HG02981 (cell line): ENCODE measurements at regions not wholly inside any gene's neighbourhood (a gene's known extent, or its start where the extent isn't known, plus 50 kb on each side); places are given as distances from the start of the nearest gene placed in this dataset.

Experiments
- ATAC-seq: cut with Tn5 transposase; IDR thresholded peaks from one replicate; pipeline ENCODE4 v1.9.1; 2021; ENCODE audit warnings: mild to moderate bottlenecking, moderate library complexity; ENCODE audit not compliant: unreplicated experiment

- no peak for ATAC-seq
These were observed 986.3 kb downstream of the TFAP2A start for GRCh38 chr6:9428421-9429172.

GRCh38 chr6:9422138-9422537 is 986.8 kb upstream of the SLC35B3 start:
- ATAC-seq = no peak

- ATAC-seq = no peak
These were observed 985.1 kb upstream of the SLC35B3 start for GRCh38 chr6:9420316-9421015.

GRCh38 chr6:9417400-9417799 is 982.1 kb upstream of the SLC35B3 start:
- ATAC-seq = no peak

- ATAC-seq = peak; percentile 87
These were observed 977.7 kb upstream of the SLC35B3 start for GRCh38 chr6:9412951-9413559.

GRCh38 chr6:9409126-9409525 is 973.8 kb upstream of the SLC35B3 start:
- no peak for ATAC-seq

- no peak for ATAC-seq
These were observed 973.2 kb upstream of the SLC35B3 start for GRCh38 chr6:9408402-9409117.

GRCh38 chr6:9405825-9406224 is 970.5 kb upstream of the SLC35B3 start:
- no peak for ATAC-seq

- ATAC-seq = no peak
These were observed 970.0 kb upstream of the SLC35B3 start for GRCh38 chr6:9405369-9405768.

GRCh38 chr6:9404351-9405146 is 969.2 kb upstream of the SLC35B3 start:
- no peak for ATAC-seq

- ATAC-seq = no peak
These were observed 968.4 kb upstream of the SLC35B3 start for GRCh38 chr6:9403736-9404135.

- ATAC-seq = no peak
These were observed 966.6 kb upstream of the SLC35B3 start for GRCh38 chr6:9401960-9402359.

GRCh38 chr6:9399916-9400315 is 964.6 kb upstream of the SLC35B3 start:
- no peak for ATAC-seq

- no peak for ATAC-seq
These were observed 963.5 kb upstream of the SLC35B3 start for GRCh38 chr6:9398767-9399373.

GRCh38 chr6:9398071-9398766 is 962.9 kb upstream of the SLC35B3 start:
- no peak for ATAC-seq

- no peak for ATAC-seq
These were observed 953.3 kb upstream of the SLC35B3 start for GRCh38 chr6:9388596-9388995.

GRCh38 chr6:9380568-9380967 is 945.2 kb upstream of the SLC35B3 start:
- ATAC-seq = no peak

- ATAC-seq = no peak
These were observed 938.0 kb upstream of the SLC35B3 start for GRCh38 chr6:9373308-9373707.

- no peak for ATAC-seq
These were observed 935.1 kb upstream of the SLC35B3 start for GRCh38 chr6:9370480-9370879.

GRCh38 chr6:9365378-9365777 is 930.0 kb upstream of the SLC35B3 start:
- no peak for ATAC-seq
